Keratinocyte (primary cell): ENCODE measurements at regions not wholly inside any gene's neighbourhood (a gene's known extent, or its start where the extent isn't known, plus 50 kb on each side); places are given as distances from the start of the nearest gene placed in this dataset.

Experiments
- CTCF ChIP-seq, 3 experiments: IDR thresholded peaks in 1 of 3; conservative IDR thresholded peaks in 1 of 3; optimal IDR thresholded peaks in 1 of 3; 2 replicates in 2 of 3; 3 replicates in 1 of 3; pipeline versions ENCODE3 to v1.5.1; 2011; ENCODE audit warnings: low read length in 3 of 3, mild to moderate bottlenecking in 3 of 3, moderate library complexity in 2 of 3, control low read depth in 1 of 3, inconsistent platforms in 1 of 3; ENCODE audit not compliant: insufficient read depth in 2 of 3; ENCODE audit errors: extremely low read depth in 1 of 3
- EZH2 ChIP-seq: IDR thresholded peaks from one replicate; pipeline ENCODE4 v1.6.1; 2012; ENCODE audit warnings: inconsistent platforms, mild to moderate bottlenecking, low read length, moderate library complexity

GRCh38 chr14:103255555-103255954 lies 78.5 kb upstream of the EIF5 start:
- no peak for TF ChIP-seq CTCF (optimal IDR thresholded peaks at IDR 0.05 in 1 of 3, IDR thresholded peaks at IDR 0.05 in 1 of 3, conservative IDR thresholded peaks at IDR 0.05 in 1 of 3; ENCODE audit: extremely low read depth in 1 of 3, insufficient read depth in 2 of 3, low read length in 3 of 3)
- TF ChIP-seq EZH2 = no peak
